ENCODE measurements at regions not wholly inside any gene's neighbourhood (a gene's known extent, or its start where the extent isn't known, plus 50 kb on each side); places are given as distances from the start of the nearest gene placed in this dataset.

GRCh38 chr16:88320947-88321634 is 61.7 kb upstream of the ZNF469 start:
- no peak for TF ChIP-seq CTCF (IDR thresholded peaks at IDR 0.05)
- no peak for TF ChIP-seq POLR2A (IDR thresholded peaks at IDR 0.05)

Data from adrenal gland (tissue), 5 donors.